H1 (cell line): ENCODE measurements at regions not wholly inside any gene's neighbourhood (a gene's known extent, or its start where the extent isn't known, plus 50 kb on each side); places are given as distances from the start of the nearest gene placed in this dataset.

Experiments
- CTCF ChIA-PET: fragments of 300-600 bp; sonication (Branson Sonifier 250); formaldehyde crosslinking; loops from one replicate; lab custom pipeline; 2021; ENCODE audit not compliant: partially characterized antibody; lab: Charles Lee
- POLR2A ChIA-PET: fragments of 300-600 bp; sonication (Branson Sonifier 250); formaldehyde crosslinking; loops from one replicate; lab custom pipeline; 2021; ENCODE audit warnings: inconsistent platforms; ENCODE audit not compliant: partially characterized antibody; lab: Charles Lee
- DNase-seq, 2 experiments: peaks; one replicate each; pipeline versions ENCODE4 v3.0.0 to v3.0.0-alpha.2; 2010 to 2022; ENCODE audit warnings: low spot score in 2 of 2, low read depth in 1 of 2, mixed read lengths in 1 of 2
- FAIRE-seq: peaks from 2 replicates; lab custom pipeline; 2011; peaks lifted over from hg19 to GRCh38; lab: Jason Lieb, UNC
- H2AFZ ChIP-seq: 2 replicates; pipeline ENCODE4 v1.8.1; 2012; ENCODE audit warnings: low read length, inconsistent platforms
- H2AK5ac ChIP-seq: 2 replicates; pipeline ENCODE4 v1.6.1; 2013; ENCODE audit warnings: low read depth, low read length
- H2BK120ac ChIP-seq: replicated peaks from 2 replicates; pipeline ENCODE3; 2013; ENCODE audit warnings: low read depth, low read length, inconsistent platforms
- H2BK12ac ChIP-seq: 2 replicates; pipeline ENCODE4 v1.6.1; 2013; ENCODE audit warnings: low read depth, low read length
- H2BK15ac ChIP-seq: 2 replicates; pipeline ENCODE4 v1.6.1; 2013; ENCODE audit warnings: low read length
- H2BK20ac ChIP-seq: 2 replicates; pipeline ENCODE4 v1.6.1; 2013; ENCODE audit warnings: low read length
- H2BK5ac ChIP-seq: 2 replicates; pipeline ENCODE4 v1.6.1; 2013; ENCODE audit warnings: low read depth, low read length
- H3K14ac ChIP-seq: 2 replicates; pipeline ENCODE4 v1.6.1; 2013; ENCODE audit warnings: inconsistent platforms; ENCODE audit not compliant: insufficient read length
- H3K18ac ChIP-seq: 2 replicates; pipeline ENCODE4 v1.6.1; 2013; ENCODE audit warnings: low read length; ENCODE audit errors: extremely low read depth
- H3K23ac ChIP-seq: 2 replicates; pipeline ENCODE4 v1.6.1; 2013; ENCODE audit warnings: inconsistent platforms; ENCODE audit not compliant: insufficient read length
- H3K23me2 ChIP-seq: 2 replicates; pipeline ENCODE4 v1.6.1; 2013; ENCODE audit warnings: low read depth, low read length
- H3K27ac ChIP-seq: 2 replicates; pipeline ENCODE4 v1.6.1; 2011; ENCODE audit warnings: low read depth, low read length, inconsistent platforms
- H3K27me3 ChIP-seq, 4 experiments: replicated peaks in 1 of 4; 1 replicate in 1 of 4; 2 replicates in 3 of 4; pipeline versions ENCODE4 v1.6.1 to v1.8.1; 2011 to 2013; ENCODE audit warnings: low read length in 3 of 4, mild to moderate bottlenecking in 3 of 4, inconsistent platforms in 2 of 4, mixed read lengths in 2 of 4, moderate library complexity in 1 of 4; ENCODE audit not compliant: control insufficient read depth in 3 of 4, insufficient read depth in 3 of 4; ENCODE audit errors: extremely low read depth in 1 of 4
- H3K36me3 ChIP-seq, 4 experiments: 2 replicates each; pipeline versions ENCODE4 v1.6.1 to v1.8.1; 2011 to 2013; ENCODE audit warnings: mild to moderate bottlenecking in 4 of 4, low read length in 3 of 4, moderate library complexity in 2 of 4, control low read depth in 1 of 4, inconsistent platforms in 1 of 4; ENCODE audit not compliant: insufficient read depth in 4 of 4, control insufficient read depth in 2 of 4
- H3K4ac ChIP-seq: replicated peaks from 2 replicates; pipeline ENCODE3; 2013; ENCODE audit warnings: low read length, low read depth, mixed read lengths, inconsistent platforms; ENCODE audit not compliant: insufficient read length
- H3K4me1 ChIP-seq, 4 experiments: replicated peaks in 1 of 4; 1 replicate in 1 of 4; 2 replicates in 3 of 4; pipeline versions ENCODE4 v1.6.1 to v1.8.1; 2011 to 2013; ENCODE audit warnings: low read length in 3 of 4, inconsistent platforms in 2 of 4, mixed read lengths in 1 of 4; ENCODE audit not compliant: insufficient read depth in 4 of 4, control insufficient read depth in 3 of 4
- H3K4me2 ChIP-seq, 2 experiments: 2 replicates each; pipeline versions ENCODE4 v1.6.1 to v1.8.1; 2011 to 2013; ENCODE audit warnings: low read depth in 2 of 2, low read length in 2 of 2, control low read depth in 1 of 2, inconsistent platforms in 1 of 2, mild to moderate bottlenecking in 1 of 2; ENCODE audit not compliant: insufficient read depth in 1 of 2
- H3K4me3 ChIP-seq, 4 experiments: fragments of 200-600, 300-600 bp in 1 of 4; sonication (generic), shearing (Covaris generic), sonication (Bioruptor Twin) in 1 of 4; 2 replicates each; pipeline versions ENCODE4 v1.5.1 to v1.8.1; 2011 to 2016; ENCODE audit warnings: low read length in 4 of 4, low read depth in 3 of 4, control low read depth in 2 of 4, inconsistent platforms in 2 of 4, mild to moderate bottlenecking in 2 of 4, mixed read lengths in 1 of 4, moderate library complexity in 1 of 4; ENCODE audit not compliant: insufficient read depth in 2 of 4; ENCODE audit errors: extremely low read depth in 1 of 4
- H3K56ac ChIP-seq: replicated peaks from 2 replicates; pipeline ENCODE3; 2013; ENCODE audit warnings: low read depth, mild to moderate bottlenecking, mixed read lengths, low read length, inconsistent platforms; ENCODE audit not compliant: insufficient read length
- H3K79me1 ChIP-seq: 2 replicates; pipeline ENCODE4 v1.6.1; 2013; ENCODE audit warnings: low read depth, low read length, control low read depth
- H3K79me2 ChIP-seq, 2 experiments: 2 replicates each; pipeline versions ENCODE4 v1.6.1 to v1.8.1; 2012 to 2013; ENCODE audit warnings: low read length in 2 of 2, mild to moderate bottlenecking in 2 of 2, inconsistent platforms in 1 of 2; ENCODE audit not compliant: insufficient read depth in 2 of 2, control insufficient read depth in 1 of 2
- H3K9ac ChIP-seq, 4 experiments: replicated peaks in 1 of 4; 1 replicate in 1 of 4; 2 replicates in 3 of 4; pipeline versions ENCODE4 v1.6.1 to v1.8.1; 2011 to 2013; ENCODE audit warnings: low read depth in 3 of 4, low read length in 3 of 4, control low read depth in 2 of 4, mild to moderate bottlenecking in 2 of 4, moderate library complexity in 2 of 4, inconsistent platforms in 1 of 4; ENCODE audit errors: extremely low read depth in 1 of 4
- H3K9me3 ChIP-seq, 2 experiments: 2 replicates each; pipeline versions ENCODE4 v1.6.1 to v1.8.1; 2012 to 2013; ENCODE audit warnings: mild to moderate bottlenecking in 2 of 2, moderate library complexity in 2 of 2, control low read depth in 1 of 2, inconsistent platforms in 1 of 2, low read depth in 1 of 2, low read length in 1 of 2, mixed read lengths in 1 of 2; ENCODE audit not compliant: insufficient read depth in 2 of 2
- H4K20me1 ChIP-seq, 2 experiments: replicated peaks in 1 of 2; 2 replicates each; pipeline versions ENCODE3 to v1.8.1; 2011 to 2013; ENCODE audit warnings: inconsistent platforms in 2 of 2, low read length in 2 of 2, mild to moderate bottlenecking in 1 of 2; ENCODE audit not compliant: insufficient read depth in 2 of 2, control insufficient read depth in 1 of 2
- H4K5ac ChIP-seq: 2 replicates; pipeline ENCODE4 v1.6.1; 2013; ENCODE audit warnings: low read length, low read depth, mixed read lengths, inconsistent platforms; ENCODE audit not compliant: insufficient read length
- H4K8ac ChIP-seq: 2 replicates; pipeline ENCODE4 v1.8.0; 2013; ENCODE audit warnings: mild to moderate bottlenecking, moderate library complexity, low read length, inconsistent platforms; ENCODE audit not compliant: insufficient read depth; ENCODE audit errors: extremely low read depth
- H4K91ac ChIP-seq: replicated peaks from 2 replicates; pipeline ENCODE3; 2013; ENCODE audit warnings: low read length, mixed read lengths, inconsistent platforms; ENCODE audit not compliant: insufficient read length
- BCL11A ChIP-seq, 2 experiments: IDR thresholded peaks; one replicate each; pipeline ENCODE4 v1.6.1; 2011; ENCODE audit warnings: low read depth in 2 of 2, low read length in 2 of 2, mild to moderate bottlenecking in 2 of 2
- CREB1 ChIP-seq: IDR thresholded peaks from 2 replicates; pipeline ENCODE4 v1.6.1; 2012; ENCODE audit warnings: inconsistent platforms
- EZH2 ChIP-seq: fragments of 200-600 bp; sonication (generic); IDR thresholded peaks from 2 replicates; pipeline ENCODE4 v1.7.1; 2012; ENCODE audit warnings: low read depth, mild to moderate bottlenecking, moderate library complexity, low read length, inconsistent platforms; ENCODE audit not compliant: severe bottlenecking
- JUND ChIP-seq: IDR thresholded peaks from 2 replicates; pipeline ENCODE4 v1.6.1; 2011; ENCODE audit warnings: mild to moderate bottlenecking, improper control_type of control experiment, low read length
- RBBP5 ChIP-seq: IDR thresholded peaks from 2 replicates; pipeline ENCODE4 v1.7.1; 2012; ENCODE audit warnings: low read depth, mild to moderate bottlenecking, inconsistent platforms, low read length, moderate library complexity, borderline replicate concordance
- SIX5 ChIP-seq: IDR thresholded peaks from 2 replicates; pipeline ENCODE4 v1.6.1; 2011; ENCODE audit warnings: mild to moderate bottlenecking, low read depth, low read length
- SP1 ChIP-seq: IDR thresholded peaks from 2 replicates; pipeline ENCODE4 v1.6.1; 2011; ENCODE audit warnings: low read depth, low read length
- SP2 ChIP-seq: IDR thresholded peaks from 2 replicates; pipeline ENCODE4 v1.6.1; 2012; ENCODE audit warnings: mild to moderate bottlenecking, low read length, inconsistent platforms
- TAF1 ChIP-seq: IDR thresholded peaks from 2 replicates; pipeline ENCODE4 v1.6.1; 2011; ENCODE audit warnings: mild to moderate bottlenecking, low read depth, low read length
- TCF12 ChIP-seq: IDR thresholded peaks from 2 replicates; pipeline ENCODE4 v1.6.1; 2011; ENCODE audit warnings: low read depth, mild to moderate bottlenecking, low read length
- ZNF274 ChIP-seq: IDR thresholded peaks from 2 replicates; pipeline ENCODE4 v1.7.0; 2012; ENCODE audit warnings: low read length, borderline replicate concordance; ENCODE audit errors: extremely low read depth
- WGBS, 2 experiments: shearing (Covaris generic) in 1 of 2; methylation state at CpG; one replicate each; pipeline versions ENCODE4 v1.1.6 to v1.1.7; 2013 to 2015; ENCODE audit warnings: low lambda C conversion rate in 2 of 2, mixed read lengths in 2 of 2, inconsistent platforms in 1 of 2, low coverage in 1 of 2, missing lambda C conversion rate in 1 of 2; ENCODE audit not compliant: insufficient replicate concordance in 2 of 2, insufficient coverage in 1 of 2, insufficient read length in 1 of 2; ENCODE audit errors: extremely low coverage in 1 of 2, missing lambda C conversion rate in 1 of 2; 5-methylcytosine and 5-hydroxymethylcytosine counted together
- TF ChIP-seq, protein P1 (sequence below), 3 experiments: IDR thresholded peaks; 1 replicate in 2 of 3; 2 replicates in 1 of 3; pipeline versions ENCODE4 v1.5.1 to v1.6.1; 2011; ENCODE audit warnings: low read length in 3 of 3, mild to moderate bottlenecking in 3 of 3, inconsistent platforms in 2 of 3, low read depth in 1 of 3, moderate library complexity in 1 of 3; ENCODE audit not compliant: insufficient read depth in 1 of 3; ENCODE audit errors: control extremely low read depth in 1 of 3

DNA sequence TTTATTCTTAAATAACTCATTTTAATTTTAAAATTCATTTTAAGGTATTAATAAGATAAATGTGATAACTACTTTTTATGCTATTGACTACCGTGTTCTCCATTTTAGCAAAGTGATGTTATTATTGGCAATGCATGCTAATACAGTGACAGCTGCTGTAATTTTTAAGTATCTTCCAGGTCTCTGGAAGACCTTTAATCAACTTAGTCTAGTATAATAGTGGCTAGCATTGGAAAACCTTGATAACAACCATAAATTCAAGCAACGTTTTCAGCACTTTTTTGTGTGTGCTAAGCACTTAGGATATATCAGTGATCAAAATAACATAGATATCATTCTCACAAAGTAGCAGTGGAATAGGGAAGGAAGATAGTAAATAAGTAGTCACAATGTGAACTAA is 230.9 kb upstream of the MAGI2 start:
- H3K79me2 ChIP-seq = no peaks in the 10 kb centered on the region

More for the DNA sequence above, 230.9 kb upstream of the MAGI2 start:
- Histone ChIP-seq H4K20me1 (no peaks in the 10 kb centered on the region), H3K23me2 (no peaks in the 10 kb centered on the region; the same call in 1 of the 2 replicates), H3K56ac (no peak overlapping the region), H3K4me3 (no peak overlapping the region), H4K8ac (no peak overlapping the region), H2AFZ (no peak overlapping the region), H3K27me3 (no peaks in the 10 kb centered on the region), H2BK120ac (no peak overlapping the region), H3K23ac (no peak overlapping the region), H3K4ac (no peak overlapping the region), H3K9ac (no peak overlapping the region), H3K79me1 (no peaks in the 10 kb centered on the region), H3K4me2 (no peak overlapping the region), H2BK15ac (no peak overlapping the region)
- no peak for FAIRE-seq
- WGBS, 2 experiments = 86% methylated on average over 2 of the region's 2 CpGs; no CpG with 5 or more reads in 1 of the 2 experiments
- CTCF ChIA-PET = no interaction called here
- no peak for DNase-seq
- TF ChIP-seq TCF12 (no peak), JUND (no peak), EZH2 (no peak), SIX5 (no peak), SP1 (no peak), SP2 (no peak), RBBP5 (no peak), CREB1 (no peak), TAF1 (no peak), BCL11A (IDR thresholded peaks at IDR 0.05; ENCODE audit: low read depth in 2 of 2, low read length in 2 of 2) (no peak), ZNF274 (no peak)
- TF ChIP-seq, protein P1, sequence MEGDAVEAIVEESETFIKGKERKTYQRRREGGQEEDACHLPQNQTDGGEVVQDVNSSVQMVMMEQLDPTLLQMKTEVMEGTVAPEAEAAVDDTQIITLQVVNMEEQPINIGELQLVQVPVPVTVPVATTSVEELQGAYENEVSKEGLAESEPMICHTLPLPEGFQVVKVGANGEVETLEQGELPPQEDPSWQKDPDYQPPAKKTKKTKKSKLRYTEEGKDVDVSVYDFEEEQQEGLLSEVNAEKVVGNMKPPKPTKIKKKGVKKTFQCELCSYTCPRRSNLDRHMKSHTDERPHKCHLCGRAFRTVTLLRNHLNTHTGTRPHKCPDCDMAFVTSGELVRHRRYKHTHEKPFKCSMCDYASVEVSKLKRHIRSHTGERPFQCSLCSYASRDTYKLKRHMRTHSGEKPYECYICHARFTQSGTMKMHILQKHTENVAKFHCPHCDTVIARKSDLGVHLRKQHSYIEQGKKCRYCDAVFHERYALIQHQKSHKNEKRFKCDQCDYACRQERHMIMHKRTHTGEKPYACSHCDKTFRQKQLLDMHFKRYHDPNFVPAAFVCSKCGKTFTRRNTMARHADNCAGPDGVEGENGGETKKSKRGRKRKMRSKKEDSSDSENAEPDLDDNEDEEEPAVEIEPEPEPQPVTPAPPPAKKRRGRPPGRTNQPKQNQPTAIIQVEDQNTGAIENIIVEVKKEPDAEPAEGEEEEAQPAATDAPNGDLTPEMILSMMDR (IDR thresholded peaks at IDR 0.05; ENCODE audit: control extremely low read depth in 1 of 3, insufficient read depth in 1 of 3, low read depth in 1 of 3, low read length in 3 of 3) = no peak
- TF ChIP-seq, all 59 proteins: peak for 0
- Histone ChIP-seq H4K91ac (no peak overlapping the region), H3K9me3 (no peaks in the 10 kb centered on the region), H3K27ac (no peak overlapping the region), H2AK5ac (no peak overlapping the region), H3K4me1 (no peaks in the 10 kb centered on the region), H3K36me3 (no peaks in the 10 kb centered on the region), H4K5ac (no peak overlapping the region), H2BK5ac (no peak overlapping the region), H2BK12ac (no peak overlapping the region), H3K14ac (no peak overlapping the region), H3K18ac (no peak overlapping the region), H2BK20ac (no peak overlapping the region)
- POLR2A ChIA-PET = no interaction called here
